Heart left ventricle (tissue), 13 donors: ENCODE measurements at regions not wholly inside any gene's neighbourhood (a gene's known extent, or its start where the extent isn't known, plus 50 kb on each side); places are given as distances from the start of the nearest gene placed in this dataset.

ENCODE experiments used
- POLR2A ChIP-seq, 2 donors: fragments of 450-650 bp; IDR thresholded peaks; one replicate each; pipeline ENCODE4 v1.6.1; 2017; ENCODE audit warnings: antibody characterized with exemption in 2 of 2, mild to moderate bottlenecking in 2 of 2, moderate library complexity in 2 of 2
- TF ChIP-seq, protein P1 (sequence below), 12 donors: fragments of 200-600 bp; sonication (generic) in 4 of 12; IDR thresholded peaks; one replicate each; pipeline versions ENCODE4 v1.5.0 to v1.8.0; 2018 to 2022; ENCODE audit warnings: antibody characterized with exemption in 12 of 12, mild to moderate bottlenecking in 5 of 12
- donor health status: ischemic (EF 13 %, LVEDD 7.1; RV severe dilation, severe dysfunction).
- donor health status: DM: no; HTN: yes; CAD: no.
- donor health status: DM: no; HTN: no; CAD: no.
- donor health status: ischemic (EF 25% LVEDD 6.9; RV normal size, moderate dysfunction).
- donor health status: ischemic (EF 25% LVEDD 5.7; RV mildly dilated, moderate dysfunction).
- donor health status: ischemic (EF 35%, LVEDD 5.7; RV mildly dilated, moderate dysfunction).
- donor health status: nonischemic (EF 11% LVEDD 7.7; RV severe dilation, severe dysfunction).
- donor health status: DM: yes; HTN: yes; CAD: no.
- donor health status: PGD.
- donor health status: ischemic (EF 29% LVEDD 5.4; RV normal size, mild dysfunction).
- donor health status: nonischemic (EF 23%, LVEDD 6.1; RV moderate dilation, normal function).

GRCh38 chr6:104404377-104404776 is 455.3 kb downstream of the HACE1 start:
- TF ChIP-seq, protein P1, sequence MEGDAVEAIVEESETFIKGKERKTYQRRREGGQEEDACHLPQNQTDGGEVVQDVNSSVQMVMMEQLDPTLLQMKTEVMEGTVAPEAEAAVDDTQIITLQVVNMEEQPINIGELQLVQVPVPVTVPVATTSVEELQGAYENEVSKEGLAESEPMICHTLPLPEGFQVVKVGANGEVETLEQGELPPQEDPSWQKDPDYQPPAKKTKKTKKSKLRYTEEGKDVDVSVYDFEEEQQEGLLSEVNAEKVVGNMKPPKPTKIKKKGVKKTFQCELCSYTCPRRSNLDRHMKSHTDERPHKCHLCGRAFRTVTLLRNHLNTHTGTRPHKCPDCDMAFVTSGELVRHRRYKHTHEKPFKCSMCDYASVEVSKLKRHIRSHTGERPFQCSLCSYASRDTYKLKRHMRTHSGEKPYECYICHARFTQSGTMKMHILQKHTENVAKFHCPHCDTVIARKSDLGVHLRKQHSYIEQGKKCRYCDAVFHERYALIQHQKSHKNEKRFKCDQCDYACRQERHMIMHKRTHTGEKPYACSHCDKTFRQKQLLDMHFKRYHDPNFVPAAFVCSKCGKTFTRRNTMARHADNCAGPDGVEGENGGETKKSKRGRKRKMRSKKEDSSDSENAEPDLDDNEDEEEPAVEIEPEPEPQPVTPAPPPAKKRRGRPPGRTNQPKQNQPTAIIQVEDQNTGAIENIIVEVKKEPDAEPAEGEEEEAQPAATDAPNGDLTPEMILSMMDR (IDR thresholded peaks at IDR 0.05) = no peak
- no peak for TF ChIP-seq POLR2A (IDR thresholded peaks at IDR 0.05)
